DMS79 treated with DMSO at 0.1 percent for 48 hours (cell line): ENCODE measurements at regions not wholly inside any gene's neighbourhood (a gene's known extent, or its start where the extent isn't known, plus 50 kb on each side); places are given as distances from the start of the nearest gene placed in this dataset.
"Not testable (repeated sequence)": the region's sequence is repeated elsewhere in the genome, so short reads cannot be mapped to it uniquely, and the experiment has no call there.

Experiments
- DNase-seq: peaks from one replicate; lab custom pipeline; 2025; lab: John Stamatoyannopoulos, UW

- no peak for DNase-seq
Observed at GRCh38 chr2:118791483-118791882, 56.0 kb downstream of the EN1 start.

DNA sequence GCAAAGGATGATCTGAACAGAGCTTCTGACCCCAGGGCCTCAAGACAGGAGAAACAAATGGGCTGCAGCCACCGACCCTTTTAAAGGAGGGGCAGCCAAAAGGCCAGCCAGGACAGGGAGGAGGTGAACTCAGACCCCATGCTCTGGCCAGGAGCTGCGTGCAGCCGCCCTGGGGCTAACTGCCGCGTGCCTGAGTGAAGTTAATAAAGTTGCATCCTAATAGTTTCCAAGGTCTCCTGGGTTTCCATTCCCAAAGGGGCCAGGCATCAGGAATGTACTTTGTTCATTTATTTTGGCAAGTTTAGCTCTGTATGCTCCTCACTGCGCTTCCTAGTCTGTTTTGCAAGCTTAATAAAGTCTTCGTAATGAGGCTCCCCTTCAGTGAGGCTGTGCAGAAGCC lies 60.7 kb downstream of the EN1 start:
- no peak for DNase-seq

GRCh38 chr2:118784860-118785259 lies 62.6 kb downstream of the EN1 start:
- DNase-seq: no peak

DNA sequence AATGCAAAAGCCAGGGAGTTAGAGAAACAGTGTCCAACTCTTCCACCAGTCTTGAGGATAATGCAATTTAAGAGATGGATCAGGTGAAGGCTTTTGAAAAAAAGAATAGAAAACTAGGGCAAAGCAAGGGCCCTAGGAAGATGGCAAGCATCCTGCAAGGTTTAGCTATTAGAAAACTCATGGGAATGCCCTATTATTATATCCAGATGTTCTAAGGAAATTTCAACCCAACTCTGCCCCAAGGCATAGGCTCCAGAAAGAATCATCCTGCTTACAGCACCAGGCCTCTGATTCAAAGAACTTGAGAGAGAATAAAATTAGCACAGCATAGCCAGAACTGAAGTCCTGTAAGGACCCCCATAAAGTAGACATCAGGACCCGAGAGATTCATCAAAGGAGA lies 68.1 kb downstream of the EN1 start:
- DNase-seq: no peak

- no peak for DNase-seq
Observed at GRCh38 chr2:118774458-118775133, 72.9 kb downstream of the EN1 start.

- DNase-seq: no peak
Observed at GRCh38 chr2:118773826-118774225, 73.6 kb downstream of the EN1 start.

GRCh38 chr2:118772487-118773200 lies 74.8 kb downstream of the EN1 start:
- no peak for DNase-seq

DNA sequence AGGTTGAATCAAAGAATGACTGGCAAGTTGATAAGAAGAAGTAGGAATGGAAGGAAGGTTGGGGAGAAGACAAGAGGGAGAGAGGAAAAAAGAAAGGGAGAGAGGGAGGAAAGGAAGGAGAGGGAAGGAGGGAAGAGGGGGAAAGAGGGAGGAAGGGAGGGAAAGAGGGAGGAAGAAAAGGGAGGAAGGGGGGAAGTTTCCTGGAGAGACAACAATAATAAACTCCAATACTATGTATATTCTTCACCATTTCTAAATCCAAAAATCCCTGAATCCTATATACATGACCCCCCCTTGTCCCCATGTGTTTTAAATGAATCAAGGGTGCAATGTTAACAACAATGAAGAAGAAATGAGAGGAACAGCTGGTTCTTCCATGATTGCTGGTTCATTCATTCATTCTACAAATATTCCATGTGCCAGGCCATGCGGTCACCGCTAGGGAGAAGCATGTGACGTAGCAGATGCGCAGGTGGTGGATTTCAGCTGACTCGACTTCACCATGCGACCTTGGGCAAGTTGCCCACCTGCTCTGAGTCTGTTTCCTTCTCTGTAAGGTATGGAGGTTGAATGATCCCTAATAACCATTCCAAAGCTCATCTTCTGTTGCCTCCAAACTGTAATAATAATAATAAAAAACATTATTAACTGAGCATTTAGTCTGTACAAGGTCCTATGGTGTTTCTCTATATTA lies 77.6 kb downstream of the EN1 start:
- DNase-seq: no peak

DNA sequence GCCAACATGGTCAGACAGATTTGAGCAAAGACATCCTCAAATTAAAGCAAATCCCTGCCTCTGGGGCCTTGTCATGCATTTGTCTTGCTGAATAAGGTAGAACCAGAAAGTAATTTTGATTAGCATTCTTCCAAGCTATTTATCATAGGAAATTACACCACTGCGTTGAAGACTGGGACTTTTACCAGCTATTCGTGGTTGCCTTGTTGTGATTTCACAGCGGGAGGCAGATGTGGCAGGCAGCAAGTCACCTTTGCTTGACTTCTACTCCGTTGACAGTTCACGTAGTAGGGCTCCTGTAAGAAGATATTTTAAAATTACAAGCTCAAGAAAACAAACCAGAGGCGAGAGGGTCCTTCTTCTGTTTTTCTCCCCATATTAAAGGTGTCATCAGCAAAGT lies 80.6 kb downstream of the EN1 start:
- DNase-seq: no peak

- no peak for DNase-seq
Observed at GRCh38 chr2:118764855-118765254, 82.6 kb downstream of the EN1 start.

DNA sequence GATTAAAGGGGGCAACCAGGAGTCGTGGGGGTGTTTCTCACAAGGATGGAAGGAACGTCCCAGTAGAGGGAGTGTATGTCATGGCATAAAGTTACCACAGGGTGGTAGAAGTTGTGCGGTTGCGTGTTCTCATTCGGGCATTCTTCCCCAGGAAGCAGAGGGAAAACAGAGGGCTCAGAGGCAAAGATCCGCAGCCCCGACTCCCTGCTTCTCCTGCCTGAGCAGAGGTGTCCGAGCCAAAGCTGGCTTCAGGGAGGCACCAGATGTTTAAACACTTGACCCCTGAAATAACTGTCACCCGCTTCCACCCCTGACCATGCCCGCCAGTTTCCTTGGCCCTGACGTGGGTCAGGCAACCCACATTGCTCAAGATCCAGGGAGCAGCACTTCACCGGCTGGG lies 83.7 kb downstream of the EN1 start:
- no peak for DNase-seq

DNA sequence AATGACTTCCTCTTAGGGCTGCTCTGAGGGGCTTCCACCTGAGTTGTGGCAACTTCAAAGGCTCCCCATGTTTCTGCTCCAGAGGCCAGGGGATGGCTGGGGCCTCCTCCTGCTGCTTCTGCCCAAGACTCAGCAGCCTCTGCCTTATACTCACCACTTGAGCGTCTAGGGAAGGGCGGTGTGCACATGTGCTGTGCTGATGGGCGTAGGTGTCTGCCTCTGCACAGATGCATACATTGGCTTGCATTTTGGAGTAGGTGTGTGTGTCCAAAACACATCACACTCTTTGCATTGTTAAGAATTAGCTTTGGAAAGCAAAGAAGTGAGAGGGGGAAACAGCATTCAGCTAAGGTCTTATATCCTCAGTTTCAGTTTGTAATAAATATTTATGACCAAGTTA lies 85.2 kb downstream of the EN1 start:
- no peak for DNase-seq

DNA sequence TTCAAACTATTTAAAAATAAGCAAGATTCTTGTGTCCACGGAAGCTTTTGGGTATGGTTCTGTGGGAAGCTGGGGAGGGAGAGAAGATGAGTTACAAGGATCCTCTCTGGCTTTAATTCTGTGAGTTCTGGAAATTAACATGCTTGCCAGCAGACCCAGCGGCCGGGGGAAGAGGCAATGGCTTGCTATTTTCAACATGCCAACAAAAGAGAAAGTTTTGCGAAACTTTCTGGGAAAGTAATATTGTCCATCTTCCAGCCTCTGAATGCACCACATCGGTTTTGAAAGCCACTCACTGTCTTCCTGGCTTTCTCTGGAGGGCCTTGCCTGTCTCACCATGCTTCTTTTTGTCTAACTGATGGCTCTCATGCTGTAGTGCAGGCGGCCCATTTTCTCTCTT lies 85.7 kb downstream of the EN1 start:
- DNase-seq: no peak

DNA sequence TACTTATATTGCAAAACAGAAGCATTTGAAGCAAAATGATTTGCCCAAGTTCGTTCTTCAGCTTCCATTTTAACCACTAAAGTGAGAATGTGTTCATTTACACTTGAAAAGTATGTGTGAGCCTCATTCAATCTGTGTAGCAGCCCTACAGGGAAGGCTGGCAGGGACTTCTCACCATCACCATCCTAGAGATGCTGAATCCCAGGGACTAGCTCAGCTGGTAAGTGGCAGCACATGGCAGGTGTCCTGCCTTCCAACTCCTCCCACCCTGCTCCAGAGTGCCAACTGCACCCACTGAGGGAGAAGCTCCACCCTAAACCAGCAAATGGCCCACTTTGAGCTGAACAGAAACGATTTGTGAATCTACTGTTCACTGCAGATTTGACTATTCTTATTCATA lies 91.5 kb downstream of the EN1 start:
- no peak for DNase-seq

- no peak for DNase-seq
Observed at GRCh38 chr2:118755384-118755783, 92.1 kb downstream of the EN1 start.

DNA sequence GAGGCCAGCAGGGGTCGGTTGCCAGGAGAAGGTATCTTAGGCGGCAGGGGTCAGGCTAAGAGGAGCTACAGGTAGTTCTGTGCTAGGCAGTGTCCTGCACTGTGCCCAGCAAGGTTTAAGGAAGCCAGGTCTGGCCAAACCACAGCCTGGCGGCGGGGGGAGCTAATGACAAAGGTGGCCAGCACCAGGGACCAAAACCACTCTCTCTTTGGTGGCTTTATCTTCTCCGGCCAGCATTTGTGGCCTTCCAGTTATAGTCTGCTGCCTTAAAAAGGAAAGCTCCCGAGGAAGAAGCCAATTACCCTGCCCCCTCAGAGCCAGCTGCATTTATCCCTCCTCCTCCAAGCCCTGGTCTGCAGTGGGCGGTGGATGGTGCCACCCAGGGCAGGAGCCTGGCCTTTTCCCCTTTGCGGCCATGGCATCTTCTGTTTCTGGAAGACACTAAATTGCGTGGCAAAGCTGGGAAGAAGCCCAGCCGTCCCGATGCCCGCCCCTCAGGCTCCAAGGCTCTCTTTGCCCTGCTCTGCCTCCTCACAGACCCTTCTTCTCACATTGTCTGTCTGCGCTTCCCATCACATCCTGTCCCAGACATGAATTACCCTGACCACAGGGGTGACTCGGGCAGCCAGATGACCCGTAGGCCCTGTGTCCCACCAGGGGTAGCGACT lies 94.6 kb downstream of the EN1 start:
- no peak for DNase-seq

GRCh38 chr2:118750959-118751565 lies 96.4 kb downstream of the EN1 start:
- no peak for DNase-seq

DNA sequence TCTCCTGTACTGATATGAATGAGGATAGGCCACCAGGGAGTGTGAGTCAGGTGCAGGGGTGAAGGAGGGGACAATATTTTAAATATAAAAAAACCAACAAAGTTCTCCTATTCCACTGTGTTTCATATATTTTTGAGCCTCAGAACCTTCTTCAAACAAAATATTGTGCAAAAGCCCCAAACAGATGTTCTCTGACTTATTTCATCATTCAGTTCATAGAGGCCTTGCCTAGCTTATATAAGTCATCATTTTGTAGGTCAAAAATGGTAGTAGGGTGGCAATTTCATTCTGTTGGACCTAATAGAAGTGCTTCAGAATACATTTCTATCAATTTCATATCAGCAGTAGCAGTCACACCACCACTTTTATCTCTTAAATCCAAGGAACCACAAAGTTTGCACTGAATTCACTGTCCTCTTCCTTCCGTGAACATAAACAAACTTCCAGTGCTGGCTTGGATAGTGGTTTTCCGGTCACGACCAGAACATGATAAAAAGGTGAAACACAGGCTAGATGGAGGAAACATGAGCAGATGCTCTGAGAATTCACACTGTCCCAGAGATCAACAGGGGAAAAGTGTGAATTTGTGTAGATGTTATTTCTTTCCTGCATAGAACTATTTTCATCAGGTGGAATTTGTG lies 99.1 kb downstream of the EN1 start:
- DNase-seq: no peak

- DNase-seq: no peak
Observed at GRCh38 chr2:118747637-118748036, 99.8 kb downstream of the EN1 start.

- DNase-seq: no peak
Observed at GRCh38 chr2:118747066-118747465, 100.4 kb downstream of the EN1 start.

DNA sequence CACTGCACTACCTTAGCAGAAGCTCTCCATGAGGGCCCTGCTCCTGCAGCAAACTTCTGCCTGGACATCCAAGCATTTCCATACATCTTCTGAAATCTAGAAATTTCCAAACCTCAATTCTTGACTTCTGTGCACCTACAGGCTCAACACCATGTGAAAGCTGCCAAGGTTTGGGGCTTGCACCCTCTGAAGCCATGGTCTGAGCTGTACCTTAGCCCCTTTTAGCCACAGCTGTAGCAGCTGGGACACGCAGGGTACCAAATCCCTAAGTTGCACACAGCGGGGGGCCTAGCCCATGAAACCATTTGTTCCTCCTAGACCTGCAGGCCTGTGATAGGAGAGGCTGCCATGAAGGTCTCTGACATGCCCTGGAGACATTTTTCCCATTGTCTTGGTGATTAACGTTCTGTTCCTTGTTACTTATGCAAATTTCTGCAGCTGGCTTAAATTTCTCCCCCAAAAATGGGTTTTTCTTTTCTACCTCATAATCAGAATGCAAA lies 102.7 kb downstream of the EN1 start:
- DNase-seq: not testable (repeated sequence)
